Amniotic epithelial cell (primary cell): ENCODE measurements at regions not wholly inside any gene's neighbourhood (a gene's known extent, or its start where the extent isn't known, plus 50 kb on each side); places are given as distances from the start of the nearest gene placed in this dataset.
A peak's percentile ranks its signal among the peaks of the same experiment; 100 is the strongest.

ENCODE experiments used
- DNase-seq: peaks from one replicate; pipeline ENCODE4 v3.0.0-alpha.2; 2010; ENCODE audit warnings: low read depth

DNA sequence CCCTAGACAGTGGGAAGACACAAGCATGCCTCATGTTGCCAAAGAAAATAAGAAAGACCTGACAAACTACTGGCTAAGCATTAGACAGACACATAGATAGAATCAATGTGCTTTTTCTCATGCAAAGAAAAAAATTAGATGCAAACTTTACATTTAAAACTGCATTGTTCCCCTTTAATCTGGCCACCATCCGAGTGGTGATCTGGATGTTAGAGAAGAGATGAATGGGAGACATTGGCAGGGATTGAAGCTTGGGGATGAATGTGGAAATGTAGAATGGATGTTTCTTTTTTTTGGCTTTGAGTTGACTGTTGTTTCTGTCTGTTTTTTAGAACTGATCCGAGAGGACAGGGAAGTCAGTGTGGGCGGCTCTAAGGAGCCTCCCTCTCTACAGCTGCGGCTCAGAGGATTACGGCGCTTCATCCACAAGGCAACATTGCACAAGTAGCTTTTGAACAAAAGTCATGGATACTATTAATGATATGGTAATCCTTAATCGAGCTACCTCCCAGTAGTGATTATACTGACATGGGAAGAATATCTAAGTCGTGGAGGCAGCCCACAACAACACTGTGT, 53.0 kb downstream of the HELT start:
- no peak for DNase-seq

DNA sequence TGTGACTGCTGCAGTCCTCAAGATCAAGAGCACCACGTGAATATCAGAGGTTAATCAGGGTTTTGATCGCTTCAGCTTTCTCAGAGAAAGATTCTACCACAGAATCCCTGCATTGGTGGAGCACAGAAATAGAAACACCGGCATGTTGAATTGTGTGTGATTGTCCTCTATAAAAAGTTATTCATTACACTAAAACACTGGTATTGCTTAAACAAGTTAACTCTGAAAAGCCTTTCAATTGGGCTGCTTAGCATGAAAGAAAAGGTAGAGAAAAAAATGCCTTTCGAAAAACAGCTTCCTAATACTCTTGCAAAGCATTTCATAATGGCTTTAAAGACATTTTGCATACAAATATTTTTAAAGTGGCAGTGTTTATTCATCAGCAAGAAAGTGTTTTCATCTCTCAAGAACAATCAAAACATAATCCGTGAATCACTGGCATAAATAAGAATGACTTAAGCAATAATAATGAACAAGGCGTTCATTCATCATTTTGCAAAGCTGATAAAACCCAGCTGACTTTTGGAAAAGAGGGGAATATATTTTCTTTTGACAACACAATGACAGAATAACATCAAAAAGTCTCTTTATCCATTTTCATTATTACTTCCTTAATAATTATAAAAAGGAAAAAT, 61.1 kb downstream of the HELT start:
- DNase-seq, result no peak

DNA sequence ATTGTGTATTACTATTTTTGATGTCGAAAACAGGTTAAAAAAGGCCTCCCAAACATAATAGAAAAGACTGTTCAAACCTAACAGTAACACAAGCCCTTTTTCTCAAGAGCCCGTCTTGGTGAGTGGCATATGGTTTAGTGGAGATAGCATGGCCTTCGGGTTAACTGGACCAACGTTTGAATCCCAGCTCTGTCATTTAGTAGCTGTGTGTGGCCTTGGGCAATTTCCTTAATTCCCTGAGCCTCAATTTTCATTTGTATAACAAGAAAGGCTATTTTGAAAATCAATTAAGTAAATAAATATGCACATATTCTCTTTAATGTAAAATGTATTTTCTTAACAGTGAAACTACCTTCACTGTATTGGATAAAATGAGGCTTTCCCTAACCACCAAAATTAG, 62.3 kb downstream of the HELT start:
- DNase-seq, result no peak

GRCh38 chr4:185082561-185082960, 60.5 kb upstream of the SLC25A4 start:
- no peak for DNase-seq

- DNase-seq, result peak; percentile 11
Measured at GRCh38 chr4:185086053-185086452, 57.0 kb upstream of the SLC25A4 start.

DNA sequence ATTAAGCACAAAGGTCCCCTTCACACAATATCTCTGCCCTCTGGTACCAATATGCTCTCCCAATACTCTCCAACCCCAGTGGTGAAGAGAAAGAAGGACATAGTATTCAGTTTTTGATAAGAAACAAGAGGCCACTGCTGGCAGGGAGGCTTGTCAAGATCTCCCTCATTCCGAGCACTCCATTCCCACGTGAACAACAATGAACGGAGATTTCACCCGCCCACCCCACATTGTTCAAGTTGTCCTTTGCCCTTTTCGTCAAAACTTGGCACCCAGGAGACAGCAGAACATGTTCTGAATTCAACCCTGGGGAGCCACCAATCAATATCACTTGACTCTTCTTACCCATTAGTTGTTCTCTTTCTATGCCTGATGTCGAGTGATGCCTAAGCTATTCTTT, 54.2 kb upstream of the SLC25A4 start:
- DNase-seq, result no peak

- no peak for DNase-seq
Measured at GRCh38 chr4:185090592-185090991, 52.5 kb upstream of the SLC25A4 start.

DNA sequence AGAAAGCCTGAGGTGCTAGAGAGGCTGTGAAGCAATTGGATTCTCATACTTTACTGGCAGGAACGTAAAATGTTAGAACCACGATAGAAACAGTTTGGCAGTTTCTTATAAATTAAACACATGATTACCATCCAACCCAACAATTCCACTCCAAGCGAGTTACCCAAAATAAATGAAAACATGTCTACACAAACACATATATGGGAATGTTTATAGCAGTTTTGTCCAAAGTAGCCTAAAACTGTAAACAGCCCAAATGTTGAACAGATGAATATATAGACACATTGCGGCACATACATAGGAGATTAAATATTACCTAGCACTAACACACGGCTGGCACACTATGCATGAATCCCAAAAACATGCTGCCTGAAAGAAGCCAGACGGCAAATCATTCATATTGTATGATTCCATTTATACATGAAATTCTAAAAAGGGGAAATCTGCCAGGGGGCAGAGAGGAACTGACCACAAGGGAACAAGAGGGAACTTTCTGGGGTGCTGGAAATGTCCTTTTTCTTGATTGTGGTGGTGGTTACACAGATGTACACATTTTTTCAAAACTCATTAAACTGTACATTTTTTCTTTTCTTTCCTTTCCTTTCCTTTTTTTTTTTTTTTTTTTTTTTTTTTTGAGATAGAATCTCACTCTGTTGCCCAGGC, 50.4 kb upstream of the SLC25A4 start:
- DNase-seq, result no peak
